Muscle layer of duodenum (tissue), 2 donors: ENCODE measurements at regions not wholly inside any gene's neighbourhood (a gene's known extent, or its start where the extent isn't known, plus 50 kb on each side); places are given as distances from the start of the nearest gene placed in this dataset.
"Not testable (repeated sequence)": the region's sequence is repeated elsewhere in the genome, so short reads cannot be mapped to it uniquely, and the experiment has no call there.

Source experiments
- H3K27ac ChIP-seq: one replicate; pipeline ENCODE4 v1.7.0; 2013; ENCODE audit warnings: mild to moderate bottlenecking, low read length
- H3K27me3 ChIP-seq: one replicate; pipeline ENCODE4 v1.7.0; 2013; ENCODE audit warnings: low read depth, mild to moderate bottlenecking, control low read depth, low read length
- H3K36me3 ChIP-seq, 2 donors: one replicate each; pipeline ENCODE4 v1.7.0; 2013; ENCODE audit warnings: low read length in 2 of 2, control low read depth in 1 of 2, mild to moderate bottlenecking in 1 of 2; ENCODE audit not compliant: insufficient read depth in 2 of 2, control insufficient read depth in 1 of 2
- H3K4me1 ChIP-seq, 2 donors: one replicate each; pipeline ENCODE4 v1.7.0; 2013; ENCODE audit warnings: low read length in 2 of 2, mild to moderate bottlenecking in 2 of 2, control low read depth in 1 of 2, moderate library complexity in 1 of 2; ENCODE audit not compliant: insufficient read depth in 2 of 2, control insufficient read depth in 1 of 2
- H3K4me3 ChIP-seq, 2 donors: one replicate each; pipeline ENCODE4 v1.7.0; 2013; ENCODE audit warnings: low read length in 2 of 2, low read depth in 1 of 2, mild to moderate bottlenecking in 1 of 2
- H3K9me3 ChIP-seq, 2 donors: one replicate each; pipeline ENCODE4 v1.7.0; 2013; ENCODE audit warnings: low read length in 2 of 2, control low read depth in 1 of 2, mild to moderate bottlenecking in 1 of 2; ENCODE audit not compliant: control insufficient read depth in 1 of 2
- donor health status: healthy.

- Histone ChIP-seq H3K9me3 (no peaks in the 10 kb centered on the region), H3K27ac (no peak overlapping the region), H3K4me3 (no peak overlapping the region), H3K36me3 (no peaks in the 10 kb centered on the region), H3K4me1 (no peaks in the 10 kb centered on the region), H3K27me3 (no peaks in the 10 kb centered on the region)
These were observed 729.1 kb upstream of the MGAT4C start for GRCh38 chr12:86985298-86985697.

- H3K9me3 ChIP-seq, H3K27ac ChIP-seq, H3K4me1 ChIP-seq, H3K36me3 ChIP-seq, H3K27me3 ChIP-seq, H3K4me3 ChIP-seq: not testable (repeated sequence)
These were observed 714.4 kb upstream of the MGAT4C start for GRCh38 chr12:86970595-86970994.

- Histone ChIP-seq H3K27ac (no peak overlapping the region), H3K9me3 (no peaks in the 10 kb centered on the region), H3K4me1 (no peaks in the 10 kb centered on the region), H3K4me3 (no peak overlapping the region), H3K36me3 (no peaks in the 10 kb centered on the region), H3K27me3 (no peaks in the 10 kb centered on the region)
These were observed 703.7 kb upstream of the MGAT4C start for GRCh38 chr12:86959766-86960458.

- H3K4me1 ChIP-seq: no peaks in the 10 kb centered on the region
- H3K9me3 ChIP-seq: no peaks in the 10 kb centered on the region
- H3K27ac ChIP-seq: no peak overlapping the region
- H3K27me3 ChIP-seq: no peaks in the 10 kb centered on the region
- no peaks in the 10 kb centered on the region for H3K36me3 ChIP-seq
- no peak overlapping the region for H3K4me3 ChIP-seq
These were observed 694.3 kb upstream of the MGAT4C start for GRCh38 chr12:86950444-86950843.

GRCh38 chr12:86950043-86950442 lies 693.9 kb upstream of the MGAT4C start:
- Histone ChIP-seq H3K27me3 (no peaks in the 10 kb centered on the region), H3K9me3 (no peaks in the 10 kb centered on the region), H3K4me1 (no peaks in the 10 kb centered on the region), H3K27ac (no peak overlapping the region), H3K36me3 (no peaks in the 10 kb centered on the region), H3K4me3 (no peak overlapping the region)

- Histone ChIP-seq H3K36me3 (no peaks in the 10 kb centered on the region), H3K27ac (no peak overlapping the region), H3K27me3 (no peaks in the 10 kb centered on the region), H3K4me1 (no peaks in the 10 kb centered on the region), H3K4me3 (no peak overlapping the region), H3K9me3 (no peaks in the 10 kb centered on the region)
These were observed 692.7 kb upstream of the MGAT4C start for GRCh38 chr12:86948851-86949250.

- Histone ChIP-seq H3K27ac (no peak overlapping the region), H3K27me3 (no peaks in the 10 kb centered on the region), H3K9me3 (no peaks in the 10 kb centered on the region), H3K4me1 (no peaks in the 10 kb centered on the region), H3K36me3 (no peaks in the 10 kb centered on the region), H3K4me3 (no peak overlapping the region)
These were observed 689.5 kb upstream of the MGAT4C start for GRCh38 chr12:86945685-86946196.

- H3K36me3 ChIP-seq, H3K4me1 ChIP-seq, H3K27me3 ChIP-seq, H3K27ac ChIP-seq, H3K4me3 ChIP-seq, H3K9me3 ChIP-seq: not testable (repeated sequence)
These were observed 688.1 kb upstream of the MGAT4C start for GRCh38 chr12:86944197-86944819.

- Histone ChIP-seq H3K9me3 (no peaks in the 10 kb centered on the region), H3K27me3 (no peaks in the 10 kb centered on the region), H3K36me3 (no peaks in the 10 kb centered on the region), H3K4me1 (no peaks in the 10 kb centered on the region), H3K4me3 (no peak overlapping the region), H3K27ac (no peak overlapping the region)
These were observed 675.5 kb upstream of the MGAT4C start for GRCh38 chr12:86931714-86932113.

GRCh38 chr12:86929962-86930361 lies 673.8 kb upstream of the MGAT4C start:
- H3K27ac ChIP-seq: no peak overlapping the region

GRCh38 chr12:86917121-86917520 lies 660.9 kb upstream of the MGAT4C start:
- Histone ChIP-seq H3K9me3 (peaks cover 0 to 2% of the 10 kb centered on the region in 2 donors), H3K36me3 (no peaks in the 10 kb centered on the region), H3K27ac (no peak overlapping the region), H3K4me1 (no peaks in the 10 kb centered on the region), H3K27me3 (no peaks in the 10 kb centered on the region), H3K4me3 (no peak overlapping the region)

More at GRCh38 chr12:86929962-86930361, 673.8 kb upstream of the MGAT4C start:
- no peak overlapping the region for H3K4me3 ChIP-seq
- no peaks in the 10 kb centered on the region for H3K27me3 ChIP-seq
- H3K9me3 ChIP-seq: no peaks in the 10 kb centered on the region
- no peaks in the 10 kb centered on the region for H3K4me1 ChIP-seq
- H3K36me3 ChIP-seq: no peaks in the 10 kb centered on the region

GRCh38 chr12:86914721-86915120 lies 658.5 kb upstream of the MGAT4C start:
- Histone ChIP-seq H3K36me3 (no peaks in the 10 kb centered on the region), H3K27ac (no peak overlapping the region), H3K27me3 (no peaks in the 10 kb centered on the region), H3K4me1 (no peaks in the 10 kb centered on the region), H3K4me3 (no peak overlapping the region), H3K9me3 (peaks cover 0 to 2% of the 10 kb centered on the region in 2 donors)
